22Rv1 (cell line): ENCODE measurements at regions not wholly inside any gene's neighbourhood (a gene's known extent, or its start where the extent isn't known, plus 50 kb on each side); places are given as distances from the start of the nearest gene placed in this dataset.

Source experiments
- CTCF ChIP-seq: fragments of 450-650 bp; IDR thresholded peaks from 2 replicates; pipeline ENCODE4 v1.5.1; 2017; ENCODE audit warnings: mild to moderate bottlenecking
- ZFX ChIP-seq: fragments of 450-650 bp; IDR thresholded peaks from 2 replicates; pipeline ENCODE4 v1.6.1; 2017; ENCODE audit warnings: antibody characterized with exemption, borderline replicate concordance

- TF ChIP-seq CTCF: no peak
- no peak for TF ChIP-seq ZFX
These were observed 56.3 kb upstream of the LAMA2 start for GRCh38 chr6:128826606-128827005.
